Natural killer cell treated with Interleukin-12 subunit alpha and Interleukin-12 subunit beta and Interleukin-15 and Interleukin-18, amount 100 ng/mL, for 72 hours (primary cell): ENCODE measurements at regions not wholly inside any gene's neighbourhood (a gene's known extent, or its start where the extent isn't known, plus 50 kb on each side); places are given as distances from the start of the nearest gene placed in this dataset.
"Not testable (repeated sequence)": the region's sequence is repeated elsewhere in the genome, so short reads cannot be mapped to it uniquely, and the experiment has no call there.

ENCODE experiments used
- ATAC-seq, 2 donors: fragments of 150-1000 bp; cut with Tn5 transposase in 1 of 2; sonication (Bioruptor Pico), chemical (Tn5 transposase) in 1 of 2; 2 replicates each; pipeline ENCODE4 v1.10.0; 2021
- DNase-seq: peaks from one replicate; pipeline ENCODE4 v3.0.0; 2022; ENCODE audit warnings: low spot score
- H3K27ac Mint-ChIP-seq, 2 donors: 1 replicate in 1 of 2; 2 replicates in 1 of 2; pipeline ENCODE4 v1.8.0; 2022; ENCODE audit warnings: mixed read lengths in 2 of 2, mild to moderate bottlenecking in 1 of 2, moderate library complexity in 1 of 2
- H3K27me3 Mint-ChIP-seq, 2 donors: 1 replicate in 1 of 2; 2 replicates in 1 of 2; pipeline ENCODE4 v1.8.0; 2022; ENCODE audit warnings: mixed read lengths in 2 of 2
- H3K36me3 Mint-ChIP-seq: one replicate; pipeline ENCODE4 v1.8.0; 2022; ENCODE audit warnings: mixed read lengths
- H3K4me1 Mint-ChIP-seq, 2 donors: 1 replicate in 1 of 2; 2 replicates in 1 of 2; pipeline ENCODE4 v1.8.0; 2022; ENCODE audit warnings: low read depth in 2 of 2, mixed read lengths in 2 of 2, mild to moderate bottlenecking in 1 of 2
- H3K4me3 Mint-ChIP-seq: one replicate; pipeline ENCODE4 v1.8.0; 2022; ENCODE audit warnings: mixed read lengths
- H3K9me3 Mint-ChIP-seq: 2 replicates; pipeline ENCODE4 v1.8.0; 2022; ENCODE audit warnings: mixed read lengths

DNA sequence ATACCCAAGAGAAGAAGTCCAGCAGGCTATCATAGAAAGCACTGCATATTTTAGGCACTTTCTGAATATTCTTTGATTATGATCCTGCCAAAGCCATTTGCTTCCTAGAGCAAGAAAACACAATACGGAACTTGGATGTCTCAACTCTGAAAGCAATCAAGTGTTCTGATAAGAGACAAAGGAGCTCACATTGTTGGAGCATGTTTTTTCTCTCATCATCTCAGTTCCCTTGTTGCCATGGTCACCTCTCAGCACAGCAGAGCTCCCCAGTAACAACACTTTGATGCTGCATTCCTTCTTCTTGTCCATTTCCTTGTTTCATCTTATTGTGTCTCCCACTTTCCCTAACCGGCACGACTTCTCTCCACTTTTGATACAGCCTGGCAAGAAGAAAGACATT is 168.7 kb upstream of the FUT9 start:
- DNase-seq (no peak), ATAC-seq (no peak)
- Mint-ChIP-seq H3K27ac (no peak overlapping the region), H3K27me3 (no peaks in the 10 kb centered on the region), H3K4me3 (no peak overlapping the region), H3K4me1 (no peaks in the 10 kb centered on the region), H3K36me3 (no peaks in the 10 kb centered on the region), H3K9me3 (peaks cover 9% of the 10 kb centered on the region)

DNA sequence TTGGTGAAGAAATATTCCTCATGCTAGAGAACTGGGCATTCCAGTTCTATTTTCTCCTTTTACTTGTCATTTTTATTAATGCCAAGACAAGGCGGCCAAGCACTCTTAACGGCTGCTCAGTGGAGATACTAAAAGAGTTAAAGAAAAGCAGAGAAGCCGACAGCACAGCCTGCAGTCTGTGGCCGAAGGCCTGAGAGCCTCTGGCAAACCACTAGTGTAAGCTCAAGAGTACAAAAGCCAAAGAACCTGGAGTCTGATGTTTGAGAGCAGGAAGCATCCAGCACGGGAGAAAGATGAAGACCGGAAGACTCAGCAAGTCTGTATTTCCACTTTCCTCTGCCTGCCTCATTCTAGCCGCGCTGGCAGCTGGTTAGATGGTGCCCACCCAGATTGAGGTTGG is 167.1 kb upstream of the FUT9 start:
- DNase-seq (no peak), ATAC-seq (no peak)
- no peak overlapping the region for H3K4me3 Mint-ChIP-seq
- peaks cover 9% of the 10 kb centered on the region for H3K9me3 Mint-ChIP-seq
- no peaks in the 10 kb centered on the region for H3K36me3 Mint-ChIP-seq
- H3K27ac Mint-ChIP-seq, result no peak overlapping the region
- no peaks in the 10 kb centered on the region for H3K27me3 Mint-ChIP-seq
- no peaks in the 10 kb centered on the region for H3K4me1 Mint-ChIP-seq

DNA sequence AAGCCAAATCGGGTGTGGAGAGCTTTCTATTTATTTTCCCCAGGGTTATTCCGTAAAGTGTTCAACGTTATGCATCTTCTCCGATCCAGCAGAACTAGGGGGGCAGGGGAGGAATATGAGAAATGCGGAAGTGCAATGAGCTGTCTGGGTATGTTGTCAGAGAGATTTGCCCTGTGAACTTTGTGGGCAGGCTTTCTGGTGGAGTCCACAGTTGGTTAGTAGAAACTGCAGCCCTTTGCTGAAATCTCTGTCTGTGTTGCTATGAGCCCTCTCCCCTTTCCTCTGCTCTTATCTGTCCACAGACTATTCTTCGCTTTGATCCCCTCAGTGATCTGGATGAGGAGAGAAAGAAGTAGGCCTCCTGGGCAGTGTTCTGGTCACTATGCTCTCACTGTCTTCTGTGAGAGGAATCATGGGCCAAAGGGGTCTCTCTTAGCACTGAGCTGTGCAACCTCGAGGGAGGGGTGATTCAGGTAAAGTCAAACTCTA is 158.9 kb upstream of the FUT9 start:
- no peak for DNase-seq
- Mint-ChIP-seq H3K36me3 (no peaks in the 10 kb centered on the region), H3K9me3 (peaks cover 3% of the 10 kb centered on the region), H3K4me3 (no peak overlapping the region), H3K4me1 (no peaks in the 10 kb centered on the region), H3K27ac (no peak overlapping the region), H3K27me3 (no peaks in the 10 kb centered on the region)
- peak in 1 of 2 donors; percentile 17 for ATAC-seq

DNA sequence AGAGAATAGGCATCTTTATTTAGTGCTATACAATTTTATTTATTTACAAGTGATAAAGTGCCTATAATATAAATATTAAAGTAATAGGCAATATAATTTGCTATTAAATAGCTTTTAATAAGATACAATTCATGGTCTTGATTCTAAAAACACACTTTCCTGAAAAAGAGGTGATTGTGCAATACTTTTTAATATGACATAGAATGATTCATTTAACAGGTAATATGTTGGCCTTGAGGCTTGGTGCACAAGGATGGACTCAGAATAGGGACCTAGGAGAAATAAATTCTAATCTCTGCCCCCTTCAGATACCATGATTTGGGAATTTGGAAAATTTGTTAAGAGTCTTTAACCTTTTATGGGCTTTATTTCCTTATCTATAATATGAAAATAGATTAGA is 149.9 kb upstream of the FUT9 start:
- DNase-seq (no peak), ATAC-seq (no peak)
- Mint-ChIP-seq H3K36me3 (no peaks in the 10 kb centered on the region), H3K27me3 (no peaks in the 10 kb centered on the region), H3K27ac (no peak overlapping the region), H3K9me3 (no peaks in the 10 kb centered on the region), H3K4me1 (no peaks in the 10 kb centered on the region), H3K4me3 (no peak overlapping the region)

DNA sequence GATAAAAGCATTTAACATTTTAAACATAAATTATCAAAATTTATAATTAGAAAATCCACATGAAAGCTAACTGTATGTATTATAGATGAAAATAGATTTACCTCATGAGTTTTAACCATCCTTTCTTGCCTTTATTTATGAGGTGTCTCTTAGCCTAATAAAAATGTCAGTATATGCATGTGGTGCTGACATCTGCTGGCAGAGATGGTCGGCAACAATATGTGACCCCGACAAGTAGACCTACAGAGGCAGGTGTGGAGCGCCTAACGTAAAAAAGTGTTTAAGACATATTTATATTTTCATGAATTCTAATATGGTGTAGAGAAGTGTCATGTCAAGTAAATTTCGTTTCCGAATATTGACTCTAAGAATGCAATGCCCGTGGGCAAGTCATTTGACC is 149.0 kb upstream of the FUT9 start:
- DNase-seq (no peak), ATAC-seq (no peak)
- H3K36me3 Mint-ChIP-seq, result no peaks in the 10 kb centered on the region
- no peaks in the 10 kb centered on the region for H3K9me3 Mint-ChIP-seq
- no peaks in the 10 kb centered on the region for H3K27me3 Mint-ChIP-seq
- H3K4me3 Mint-ChIP-seq, result no peak overlapping the region
- no peaks in the 10 kb centered on the region for H3K4me1 Mint-ChIP-seq
- H3K27ac Mint-ChIP-seq, result no peak overlapping the region

DNA sequence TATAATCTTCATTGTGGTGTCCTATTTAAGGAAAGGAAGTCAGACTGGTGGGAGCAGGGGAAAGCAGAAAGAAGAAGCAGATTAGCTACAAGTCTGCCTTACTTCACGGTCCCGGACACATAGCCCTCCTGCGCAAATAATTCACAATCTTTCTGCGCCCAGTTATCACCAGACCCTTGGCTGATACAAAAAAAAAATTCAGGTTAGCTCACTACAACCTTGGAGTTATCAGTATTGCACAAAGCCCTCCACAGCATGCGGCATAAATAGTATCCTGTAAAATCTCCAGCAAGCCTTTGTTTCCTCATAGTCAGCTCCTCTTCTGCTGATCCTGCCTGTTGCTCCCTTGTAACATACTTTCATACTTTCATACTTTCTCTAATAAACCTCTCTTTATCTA is 148.6 kb upstream of the FUT9 start:
- DNase-seq (no peak), ATAC-seq (no peak)
- Mint-ChIP-seq H3K4me3 (no peak overlapping the region), H3K4me1 (no peaks in the 10 kb centered on the region), H3K27me3 (no peaks in the 10 kb centered on the region), H3K27ac (no peak overlapping the region), H3K36me3 (no peaks in the 10 kb centered on the region), H3K9me3 (no peaks in the 10 kb centered on the region)

DNA sequence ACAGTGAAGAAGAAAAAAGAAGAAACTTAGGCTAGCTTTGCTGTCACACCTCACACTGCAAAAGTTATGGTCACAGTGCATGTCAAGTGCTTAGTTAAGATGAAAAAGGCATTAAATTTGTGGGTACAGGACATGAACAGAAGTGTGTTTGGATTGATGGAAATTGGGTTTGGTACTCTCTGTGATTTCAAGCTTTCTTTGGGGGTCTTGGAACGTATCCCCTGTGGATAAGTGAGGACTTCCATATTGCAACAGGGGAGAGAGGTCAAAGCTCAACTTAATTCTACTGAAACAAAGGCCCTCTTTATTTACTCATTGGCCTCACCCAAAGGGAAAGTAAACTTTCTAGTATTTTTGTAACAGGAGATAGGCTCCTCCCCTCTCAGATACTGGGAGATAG is 138.3 kb upstream of the FUT9 start:
- Mint-ChIP-seq H3K27me3 (no peaks in the 10 kb centered on the region), H3K9me3 (no peaks in the 10 kb centered on the region), H3K27ac (no peak overlapping the region), H3K4me3 (no peak overlapping the region), H3K36me3 (no peaks in the 10 kb centered on the region), H3K4me1 (no peaks in the 10 kb centered on the region)
- no peak for DNase-seq
- no peak for ATAC-seq

DNA sequence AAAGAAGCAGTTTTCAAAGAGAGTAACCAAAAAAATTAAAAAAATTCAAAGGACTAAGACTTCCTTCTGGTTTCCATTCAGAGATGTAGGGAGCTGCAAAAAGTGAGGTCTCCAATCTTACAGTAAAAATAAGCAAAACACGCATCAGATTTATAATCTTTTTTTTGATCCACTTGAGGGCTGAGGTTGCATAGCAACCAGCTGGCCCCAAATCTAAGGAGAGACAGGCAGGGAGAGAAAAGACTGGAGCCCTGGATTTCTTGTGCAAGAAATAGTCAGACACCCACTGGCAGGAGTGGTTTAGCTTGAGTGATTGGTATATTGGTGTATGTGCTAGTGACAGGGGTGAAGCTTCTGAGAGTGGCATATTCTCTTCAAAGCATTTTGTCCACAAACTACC is 135.9 kb upstream of the FUT9 start:
- DNase-seq, result no peak
- no peak for ATAC-seq
- Mint-ChIP-seq H3K9me3 (no peaks in the 10 kb centered on the region), H3K27me3 (no peaks in the 10 kb centered on the region), H3K36me3 (no peaks in the 10 kb centered on the region), H3K4me1 (no peaks in the 10 kb centered on the region), H3K4me3 (no peak overlapping the region), H3K27ac (no peak overlapping the region)

DNA sequence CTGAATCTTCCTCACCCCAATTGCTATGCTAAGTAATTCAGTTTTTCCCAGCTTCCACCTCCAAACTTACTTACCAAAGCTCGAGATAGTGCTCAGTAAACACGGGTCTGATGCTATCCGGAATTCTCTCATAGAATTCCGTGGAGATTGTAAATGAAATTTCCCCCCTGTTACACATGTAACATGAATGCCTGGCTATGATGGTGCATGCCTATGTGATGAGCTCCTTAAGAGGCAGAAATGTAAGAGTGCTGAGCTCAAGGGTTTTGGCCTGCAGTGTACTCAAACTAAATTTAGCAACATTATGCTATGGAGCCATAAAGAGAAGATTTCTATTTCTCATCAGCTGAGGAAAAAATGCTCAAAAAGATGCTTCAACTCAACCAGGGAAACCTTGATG is 133.4 kb upstream of the FUT9 start:
- no peak for ATAC-seq

DNA sequence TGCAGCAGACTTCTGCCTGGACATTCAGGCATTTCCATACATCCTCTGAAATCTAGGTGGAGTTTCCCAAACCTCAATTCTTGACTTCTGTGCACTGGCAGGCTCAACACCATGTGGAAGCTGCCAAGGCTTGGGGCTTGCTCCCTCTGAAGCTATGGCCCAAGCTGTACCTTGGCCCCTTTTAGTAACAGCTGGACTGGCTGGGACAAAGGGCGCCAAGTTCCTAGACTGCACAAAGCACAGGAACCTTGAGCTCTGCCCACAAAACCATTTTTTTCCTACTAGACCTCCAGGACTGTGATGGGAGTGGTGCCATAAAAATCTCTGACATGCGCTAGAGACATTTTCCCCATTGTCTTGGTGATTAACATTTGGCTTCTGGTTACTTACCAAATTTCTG is 127.1 kb upstream of the FUT9 start:
- not testable (repeated sequence) for H3K4me3 Mint-ChIP-seq, H3K27me3 Mint-ChIP-seq, H3K9me3 Mint-ChIP-seq, ATAC-seq, H3K4me1 Mint-ChIP-seq, DNase-seq, H3K36me3 Mint-ChIP-seq, H3K27ac Mint-ChIP-seq

More for the DNA sequence above, 133.4 kb upstream of the FUT9 start:
- Mint-ChIP-seq H3K36me3 (no peaks in the 10 kb centered on the region), H3K9me3 (no peaks in the 10 kb centered on the region), H3K27ac (no peak overlapping the region), H3K27me3 (no peaks in the 10 kb centered on the region), H3K4me1 (no peaks in the 10 kb centered on the region), H3K4me3 (no peak overlapping the region)
- no peak for DNase-seq

DNA sequence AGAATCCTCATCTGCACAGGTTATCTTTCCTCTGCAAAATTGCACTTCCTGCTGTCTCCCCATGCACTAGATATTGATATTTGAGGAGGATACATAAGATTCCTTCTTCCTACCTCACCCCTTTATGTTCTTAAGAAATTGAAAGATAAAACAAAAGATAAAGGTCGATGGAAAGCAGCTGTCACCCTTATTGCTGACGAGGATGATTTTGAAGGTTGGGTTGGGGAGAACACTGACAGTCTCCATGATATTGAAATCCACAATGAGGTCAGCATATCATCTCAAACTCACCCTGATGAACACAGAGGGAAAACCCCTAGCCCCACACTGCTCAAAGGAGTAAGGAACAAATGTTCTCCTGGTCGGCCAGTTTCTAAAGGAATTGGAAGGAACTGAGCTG is 110.6 kb upstream of the FUT9 start:
- Mint-ChIP-seq H3K27ac (no peak overlapping the region), H3K4me3 (no peak overlapping the region), H3K36me3 (peaks cover 5% of the 10 kb centered on the region), H3K27me3 (no peaks in the 10 kb centered on the region), H3K4me1 (no peaks in the 10 kb centered on the region), H3K9me3 (peaks cover 11% of the 10 kb centered on the region)
- ATAC-seq (no peak), DNase-seq (no peak)

DNA sequence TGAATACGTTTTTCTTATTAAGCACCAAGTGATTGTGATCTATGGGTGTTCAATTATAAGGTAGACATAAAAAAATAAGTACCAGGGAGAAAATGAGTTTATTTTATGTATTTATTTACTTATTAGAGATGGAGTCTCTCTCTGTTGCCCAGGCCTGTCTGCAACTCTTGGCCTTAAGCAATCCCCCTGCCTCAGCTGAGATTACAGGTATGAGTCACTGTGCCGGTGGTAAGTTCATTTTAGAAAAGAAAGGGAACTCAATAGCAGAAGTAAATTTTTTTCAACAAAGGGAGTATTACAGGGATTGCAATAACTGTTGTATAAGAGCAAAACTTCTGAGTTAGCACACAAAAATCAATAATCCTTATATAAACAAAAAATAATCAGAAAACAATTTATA is 98.7 kb upstream of the FUT9 start:
- no peak overlapping the region for H3K4me3 Mint-ChIP-seq
- no peak overlapping the region for H3K27ac Mint-ChIP-seq
- peaks cover 3% of the 10 kb centered on the region for H3K9me3 Mint-ChIP-seq
- no peaks in the 10 kb centered on the region for H3K4me1 Mint-ChIP-seq
- H3K36me3 Mint-ChIP-seq, result no peaks in the 10 kb centered on the region
- no peaks in the 10 kb centered on the region for H3K27me3 Mint-ChIP-seq
- no peak for DNase-seq
- ATAC-seq, result no peak

DNA sequence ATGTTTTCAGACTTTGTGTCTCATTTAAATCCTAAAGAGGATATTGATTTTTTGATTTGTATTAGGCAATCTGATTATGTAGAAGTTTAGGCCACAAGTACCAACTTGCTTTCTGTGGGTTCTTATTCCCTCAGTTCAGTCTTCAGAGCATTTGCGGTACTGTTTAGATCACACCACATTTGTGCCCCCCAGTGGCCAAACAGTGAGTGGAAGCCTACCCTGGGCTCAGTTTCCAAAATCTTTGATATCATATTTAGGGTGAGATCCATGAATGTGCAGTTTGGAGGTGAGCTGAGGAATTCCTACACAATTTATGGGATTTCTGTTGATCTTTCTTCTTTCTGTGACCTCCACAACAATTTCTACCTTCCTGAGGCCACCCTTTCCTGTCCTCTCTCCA is 92.3 kb upstream of the FUT9 start:
- DNase-seq, result no peak
- Mint-ChIP-seq H3K27me3 (no peaks in the 10 kb centered on the region), H3K4me1 (no peaks in the 10 kb centered on the region), H3K27ac (no peak overlapping the region), H3K36me3 (no peaks in the 10 kb centered on the region), H3K4me3 (no peak overlapping the region), H3K9me3 (no peaks in the 10 kb centered on the region)
- no peak for ATAC-seq

DNA sequence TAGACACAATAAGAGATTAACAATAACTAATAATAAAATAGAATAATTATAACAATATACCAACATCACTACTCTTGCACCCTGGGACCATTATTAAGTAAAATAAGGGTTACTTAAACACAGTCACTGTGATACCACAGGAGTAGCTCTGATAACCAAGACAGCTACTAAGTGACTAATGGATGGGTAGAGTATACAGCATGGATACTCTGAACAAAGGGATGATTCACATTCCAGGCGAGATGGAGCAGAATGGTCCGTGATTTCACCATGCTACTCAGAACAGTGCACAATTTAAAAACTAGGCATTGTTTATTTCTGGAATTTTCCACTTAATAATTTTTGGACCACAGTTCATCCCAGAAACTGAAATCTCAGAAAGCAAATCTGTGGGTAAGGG is 80.0 kb upstream of the FUT9 start:
- no peaks in the 10 kb centered on the region for H3K9me3 Mint-ChIP-seq
- H3K27me3 Mint-ChIP-seq, result no peaks in the 10 kb centered on the region
- H3K4me3 Mint-ChIP-seq, result no peak overlapping the region
- ATAC-seq (no peak), DNase-seq (no peak)
- H3K4me1 Mint-ChIP-seq, result no peaks in the 10 kb centered on the region
- no peak overlapping the region for H3K27ac Mint-ChIP-seq
- no peaks in the 10 kb centered on the region for H3K36me3 Mint-ChIP-seq

DNA sequence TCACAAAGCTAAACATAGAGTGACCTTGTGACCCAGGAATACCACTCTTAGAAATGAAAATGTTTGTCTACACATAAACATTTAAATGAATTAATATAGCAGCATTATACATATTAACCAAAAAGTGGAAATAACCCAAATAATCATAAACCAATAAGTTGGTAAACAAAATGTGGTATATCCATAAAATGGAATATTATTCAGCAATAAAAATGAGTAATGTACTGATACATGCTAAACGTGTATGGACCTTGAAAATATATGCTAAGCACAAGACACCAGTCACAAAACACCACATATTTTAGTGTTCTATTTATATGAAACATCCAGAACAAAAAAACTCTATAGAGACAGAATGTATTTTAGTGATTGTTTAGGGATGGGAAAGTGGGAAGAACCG is 68.9 kb upstream of the FUT9 start:
- no peaks in the 10 kb centered on the region for H3K36me3 Mint-ChIP-seq
- H3K27ac Mint-ChIP-seq, result no peak overlapping the region

More for the DNA sequence above, 68.9 kb upstream of the FUT9 start:
- Mint-ChIP-seq H3K9me3 (peaks cover 15% of the 10 kb centered on the region), H3K4me3 (no peak overlapping the region), H3K4me1 (no peaks in the 10 kb centered on the region), H3K27me3 (no peaks in the 10 kb centered on the region)
- DNase-seq (no peak), ATAC-seq (no peak)
